PC-3 (cell line): ENCODE measurements at regions not wholly inside any gene's neighbourhood (a gene's known extent, or its start where the extent isn't known, plus 50 kb on each side); places are given as distances from the start of the nearest gene placed in this dataset.

Experiments used
- ATAC-seq: fragments of 200-7000 bp; cut with Tn5 transposase; 2 replicates; pipeline ENCODE4 v1.9.1; 2020; ENCODE audit warnings: mild to moderate bottlenecking, moderate library complexity
- BruUV-seq: library from RNA; stranded (reverse); fragments of 400-500 nt; replicated peaks from 2 replicates; lab custom pipeline; 2021; lab: Mats Ljungman, UMichigan
- CTCF ChIA-PET: fragments of 300-600 bp; sonication (Branson Sonifier 250); formaldehyde crosslinking; loops from one replicate; lab custom pipeline; 2022; ENCODE audit warnings: antibody characterized with exemption; lab: Charles Lee
- POLR2A ChIA-PET: fragments of 300-600 bp; sonication (Branson Sonifier 250); formaldehyde crosslinking; loops from one replicate; lab custom pipeline; 2022; ENCODE audit warnings: antibody characterized with exemption; ENCODE audit not compliant: unreplicated experiment; lab: Charles Lee
- DNase-seq: peaks from one replicate; pipeline ENCODE4 v3.0.0-alpha.2; 2015
- H2AFZ ChIP-seq: fragments of 300-600 bp; sonication (generic); 2 replicates; pipeline ENCODE4 v1.6.0; 2016; ENCODE audit warnings: antibody characterized with exemption, low read length
- H3F3A ChIP-seq: fragments of 300-600 bp; sonication (generic); one replicate; pipeline ENCODE4 v1.6.0; 2017; ENCODE audit warnings: antibody characterized with exemption, low read length, control low read depth, mild to moderate bottlenecking; ENCODE audit not compliant: unreplicated experiment
- H3K27ac ChIP-seq: fragments of 300-600 bp; sonication (generic); 2 replicates; pipeline ENCODE4 v1.5.1; 2016; ENCODE audit warnings: mild to moderate bottlenecking, low read length
- H3K27me3 ChIP-seq: fragments of 300-600 bp; sonication (generic); 2 replicates; pipeline ENCODE4 v1.6.1; 2016; ENCODE audit warnings: low read length, mixed read lengths
- H3K36me3 ChIP-seq: fragments of 300-600 bp; sonication (generic); 2 replicates; pipeline ENCODE4 v1.6.1; 2016; ENCODE audit warnings: low read depth, mixed run types, low read length, mixed read lengths
- H3K4me1 ChIP-seq: fragments of 300-600 bp; sonication (generic); 2 replicates; pipeline ENCODE4 v1.5.1; 2016; ENCODE audit warnings: low read length; ENCODE audit not compliant: insufficient read depth
- H3K4me2 ChIP-seq: fragments of 300-600 bp; sonication (generic); 2 replicates; pipeline ENCODE4 v1.6.0; 2016; ENCODE audit warnings: low read length
- H3K4me3 ChIP-seq: fragments of 300-600 bp; sonication (generic); 2 replicates; pipeline ENCODE4 v1.5.1; 2016; ENCODE audit warnings: mild to moderate bottlenecking, low read length, mixed read lengths
- H3K79me2 ChIP-seq: fragments of 300-600 bp; sonication (generic); 2 replicates; pipeline ENCODE4 v1.6.1; 2017; ENCODE audit warnings: low read length, mixed read lengths
- H3K9ac ChIP-seq: fragments of 300-600 bp; sonication (generic); 2 replicates; pipeline ENCODE4 v1.6.0; 2016; ENCODE audit warnings: mild to moderate bottlenecking, low read length
- H3K9me2 ChIP-seq: fragments of 300-600 bp; sonication (generic); replicated peaks from 2 replicates; pipeline ENCODE4 v1.6.1; 2016; ENCODE audit warnings: mixed run types, low read length, mixed read lengths
- H3K9me3 ChIP-seq: fragments of 300-600 bp; sonication (generic); 2 replicates; pipeline ENCODE4 v1.6.1; 2016; ENCODE audit warnings: low read length, mixed read lengths
- H4K20me1 ChIP-seq: fragments of 300-600 bp; sonication (generic); 2 replicates; pipeline ENCODE4 v1.6.1; 2016; ENCODE audit warnings: low read length, mixed read lengths
- CTCF ChIP-seq: fragments of 300-600 bp; sonication (generic); conservative IDR thresholded peaks from 2 replicates; pipeline ENCODE4 v1.5.1; 2017; ENCODE audit warnings: antibody characterized with exemption, low read depth, mild to moderate bottlenecking, low read length
- EZH2 ChIP-seq: fragments of 300-600 bp; sonication (generic); IDR thresholded peaks from one replicate; pipeline ENCODE4 v1.6.1; 2017; ENCODE audit warnings: antibody characterized with exemption, mild to moderate bottlenecking, low read length; ENCODE audit not compliant: unreplicated experiment
- EZH2phosphoT487 ChIP-seq: fragments of 300-600 bp; sonication (generic); IDR thresholded peaks from 2 replicates; pipeline ENCODE4 v1.6.1; 2018; ENCODE audit warnings: mild to moderate bottlenecking, antibody characterized with exemption, low read length, borderline replicate concordance
- intact Hi-C: fragments of 100-400 bp; cut with micrococcal nuclease; formaldehyde crosslinking; loops from 2 replicates; pipeline ENCODE4 v1.9.0; 2023

- TF ChIP-seq EZH2: no peak
- TF ChIP-seq CTCF: no peak
- TF ChIP-seq EZH2phosphoT487: no peak
- H2AFZ ChIP-seq: no peak overlapping the region
- ChIA-PET CTCF (no interaction called here), POLR2A (no interaction called here)
- no peak overlapping the region for H3K9ac ChIP-seq
- no peaks in the 10 kb centered on the region for H3K79me2 ChIP-seq
- no peak overlapping the region for H3K4me2 ChIP-seq
- BruUV-seq: no TSS peak
- intact Hi-C loops: no loop called here
- H3K36me3 ChIP-seq: no peaks in the 10 kb centered on the region
- H3F3A ChIP-seq: no peaks in the 10 kb centered on the region
- no peaks in the 10 kb centered on the region for H3K9me2 ChIP-seq
- H3K4me1 ChIP-seq: no peaks in the 10 kb centered on the region
- H4K20me1 ChIP-seq: no peaks in the 10 kb centered on the region
- DNase-seq (no peak), ATAC-seq (peak; percentile 74; the same call in 1 of the 2 replicates)
- H3K4me3 ChIP-seq: no peak overlapping the region
- H3K27ac ChIP-seq: no peak overlapping the region
- H3K27me3 ChIP-seq: no peaks in the 10 kb centered on the region
- no peaks in the 10 kb centered on the region for H3K9me3 ChIP-seq
These were observed 750.7 kb upstream of the KCND2 start for GRCh38 chr7:119522263-119522662.

GRCh38 chr7:119522698-119523097 lies 750.3 kb upstream of the KCND2 start:
- Histone ChIP-seq H3K27me3 (no peaks in the 10 kb centered on the region), H3F3A (no peaks in the 10 kb centered on the region), H3K4me3 (no peak overlapping the region), H3K9me3 (no peaks in the 10 kb centered on the region), H3K36me3 (no peaks in the 10 kb centered on the region), H3K79me2 (no peaks in the 10 kb centered on the region), H3K9me2 (no peaks in the 10 kb centered on the region), H3K9ac (no peak overlapping the region), H4K20me1 (no peaks in the 10 kb centered on the region), H3K4me2 (no peak overlapping the region), H3K4me1 (no peaks in the 10 kb centered on the region), H3K27ac (no peak overlapping the region), H2AFZ (no peak overlapping the region)
- no TSS peak for BruUV-seq
- ChIA-PET POLR2A (no interaction called here), CTCF (no interaction called here)
- no peak for TF ChIP-seq EZH2
- no peak for TF ChIP-seq CTCF
- TF ChIP-seq EZH2phosphoT487: no peak
- DNase-seq (no peak), ATAC-seq (no peak)
- intact Hi-C loops: no loop called here

- no peak for TF ChIP-seq EZH2
- no peak for TF ChIP-seq CTCF
- TF ChIP-seq EZH2phosphoT487: no peak
- peak; percentile 91 for ATAC-seq
- POLR2A ChIA-PET: no interaction called here
- BruUV-seq: no TSS peak
- intact Hi-C loops: loop anchor here (1.0 to 5.0 kb wide), 4 partner anchors 29 to 288 kb away; no protein-coding TSS in a partner anchor
- Histone ChIP-seq H3K4me1 (peaks cover 33% of the 10 kb centered on the region), H3K27me3 (no peaks in the 10 kb centered on the region), H3K36me3 (no peaks in the 10 kb centered on the region), H4K20me1 (no peaks in the 10 kb centered on the region), H3K79me2 (no peaks in the 10 kb centered on the region), H3K9me3 (no peaks in the 10 kb centered on the region), H3K4me3 (no peak overlapping the region), H3F3A (peaks cover 3% of the 10 kb centered on the region), H3K27ac (peak overlapping the region; percentile 67), H3K9me2 (no peaks in the 10 kb centered on the region), H3K9ac (no peak overlapping the region), H2AFZ (no peak overlapping the region), H3K4me2 (peak overlapping the region; percentile 57; the same call in 1 of the 2 replicates)
- DNase-seq: peak; percentile 92
- CTCF ChIA-PET: interaction anchor here (0.5 to 0.6 kb wide), 2 partner anchors 57 to 147 kb away, joined by 7 to 8 read pairs; no protein-coding TSS in a partner anchor
These were observed 727.9 kb upstream of the KCND2 start for GRCh38 chr7:119545118-119545517.
